ENCODE measurements at regions not wholly inside any gene's neighbourhood (a gene's known extent, or its start where the extent isn't known, plus 50 kb on each side); places are given as distances from the start of the nearest gene placed in this dataset.

- TF ChIP-seq, protein P1, sequence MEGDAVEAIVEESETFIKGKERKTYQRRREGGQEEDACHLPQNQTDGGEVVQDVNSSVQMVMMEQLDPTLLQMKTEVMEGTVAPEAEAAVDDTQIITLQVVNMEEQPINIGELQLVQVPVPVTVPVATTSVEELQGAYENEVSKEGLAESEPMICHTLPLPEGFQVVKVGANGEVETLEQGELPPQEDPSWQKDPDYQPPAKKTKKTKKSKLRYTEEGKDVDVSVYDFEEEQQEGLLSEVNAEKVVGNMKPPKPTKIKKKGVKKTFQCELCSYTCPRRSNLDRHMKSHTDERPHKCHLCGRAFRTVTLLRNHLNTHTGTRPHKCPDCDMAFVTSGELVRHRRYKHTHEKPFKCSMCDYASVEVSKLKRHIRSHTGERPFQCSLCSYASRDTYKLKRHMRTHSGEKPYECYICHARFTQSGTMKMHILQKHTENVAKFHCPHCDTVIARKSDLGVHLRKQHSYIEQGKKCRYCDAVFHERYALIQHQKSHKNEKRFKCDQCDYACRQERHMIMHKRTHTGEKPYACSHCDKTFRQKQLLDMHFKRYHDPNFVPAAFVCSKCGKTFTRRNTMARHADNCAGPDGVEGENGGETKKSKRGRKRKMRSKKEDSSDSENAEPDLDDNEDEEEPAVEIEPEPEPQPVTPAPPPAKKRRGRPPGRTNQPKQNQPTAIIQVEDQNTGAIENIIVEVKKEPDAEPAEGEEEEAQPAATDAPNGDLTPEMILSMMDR (IDR thresholded peaks at IDR 0.05; ENCODE audit: low read depth, low read length, missing input control): no peak
- TF ChIP-seq SP1 (IDR thresholded peaks at IDR 0.05): no peak
- TF ChIP-seq MAX (IDR thresholded peaks at IDR 0.05): no peak
- no peak for TF ChIP-seq YY1 (IDR thresholded peaks at IDR 0.05)
- TF ChIP-seq, protein P2, sequence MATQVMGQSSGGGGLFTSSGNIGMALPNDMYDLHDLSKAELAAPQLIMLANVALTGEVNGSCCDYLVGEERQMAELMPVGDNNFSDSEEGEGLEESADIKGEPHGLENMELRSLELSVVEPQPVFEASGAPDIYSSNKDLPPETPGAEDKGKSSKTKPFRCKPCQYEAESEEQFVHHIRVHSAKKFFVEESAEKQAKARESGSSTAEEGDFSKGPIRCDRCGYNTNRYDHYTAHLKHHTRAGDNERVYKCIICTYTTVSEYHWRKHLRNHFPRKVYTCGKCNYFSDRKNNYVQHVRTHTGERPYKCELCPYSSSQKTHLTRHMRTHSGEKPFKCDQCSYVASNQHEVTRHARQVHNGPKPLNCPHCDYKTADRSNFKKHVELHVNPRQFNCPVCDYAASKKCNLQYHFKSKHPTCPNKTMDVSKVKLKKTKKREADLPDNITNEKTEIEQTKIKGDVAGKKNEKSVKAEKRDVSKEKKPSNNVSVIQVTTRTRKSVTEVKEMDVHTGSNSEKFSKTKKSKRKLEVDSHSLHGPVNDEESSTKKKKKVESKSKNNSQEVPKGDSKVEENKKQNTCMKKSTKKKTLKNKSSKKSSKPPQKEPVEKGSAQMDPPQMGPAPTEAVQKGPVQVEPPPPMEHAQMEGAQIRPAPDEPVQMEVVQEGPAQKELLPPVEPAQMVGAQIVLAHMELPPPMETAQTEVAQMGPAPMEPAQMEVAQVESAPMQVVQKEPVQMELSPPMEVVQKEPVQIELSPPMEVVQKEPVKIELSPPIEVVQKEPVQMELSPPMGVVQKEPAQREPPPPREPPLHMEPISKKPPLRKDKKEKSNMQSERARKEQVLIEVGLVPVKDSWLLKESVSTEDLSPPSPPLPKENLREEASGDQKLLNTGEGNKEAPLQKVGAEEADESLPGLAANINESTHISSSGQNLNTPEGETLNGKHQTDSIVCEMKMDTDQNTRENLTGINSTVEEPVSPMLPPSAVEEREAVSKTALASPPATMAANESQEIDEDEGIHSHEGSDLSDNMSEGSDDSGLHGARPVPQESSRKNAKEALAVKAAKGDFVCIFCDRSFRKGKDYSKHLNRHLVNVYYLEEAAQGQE (IDR thresholded peaks at IDR 0.05): no peak
- TF ChIP-seq RAD21 (IDR thresholded peaks at IDR 0.05): no peak
- no peak for TF ChIP-seq TAF1 (conservative IDR thresholded peaks at IDR 0.05)
Measured at GRCh38 chr5:173833196-173833985, 54.8 kb upstream of the CPEB4 start.

Data from liver (tissue), 3 donors.